Central memory CD4-positive, alpha-beta T cell (primary cell): ENCODE measurements at regions not wholly inside any gene's neighbourhood (a gene's known extent, or its start where the extent isn't known, plus 50 kb on each side); places are given as distances from the start of the nearest gene placed in this dataset.

Source experiments
- DNase-seq: peaks from one replicate; pipeline ENCODE4 v3.0.0; 2022

GRCh38 chr14:34348592-34348991, 113.4 kb downstream of the SPTSSA start:
- DNase-seq: no peak

- no peak for DNase-seq
Measured at GRCh38 chr14:34347683-34348082, 114.4 kb downstream of the SPTSSA start.

GRCh38 chr14:34345718-34346465, 116.1 kb downstream of the SPTSSA start:
- no peak for DNase-seq

- no peak for DNase-seq
Measured at GRCh38 chr14:34344318-34344717, 117.7 kb downstream of the SPTSSA start.

- no peak for DNase-seq
Measured at GRCh38 chr14:34340025-34340625, 121.9 kb downstream of the SPTSSA start.

GRCh38 chr14:34338056-34338455, 124.0 kb downstream of the SPTSSA start:
- DNase-seq: no peak

GRCh38 chr14:34336501-34336900, 125.5 kb downstream of the SPTSSA start:
- DNase-seq: no peak

- DNase-seq: no peak
Measured at GRCh38 chr14:34335968-34336367, 126.1 kb downstream of the SPTSSA start.

- DNase-seq: no peak
Measured at GRCh38 chr14:34334329-34334728, 127.7 kb downstream of the SPTSSA start.

- DNase-seq: peak; percentile 34
Measured at GRCh38 chr14:34331728-34332623, 130.1 kb downstream of the SPTSSA start.

GRCh38 chr14:34330846-34331245, 131.2 kb downstream of the SPTSSA start:
- DNase-seq: no peak

GRCh38 chr14:34329301-34329700, 132.7 kb downstream of the SPTSSA start:
- no peak for DNase-seq

- no peak for DNase-seq
Measured at GRCh38 chr14:34328178-34328577, 133.9 kb downstream of the SPTSSA start.

GRCh38 chr14:34325493-34325892, 136.5 kb downstream of the SPTSSA start:
- DNase-seq: no peak

- no peak for DNase-seq
Measured at GRCh38 chr14:34324363-34324795, 137.7 kb downstream of the SPTSSA start.

- DNase-seq: peak; percentile 49
Measured at GRCh38 chr14:34322940-34323418, 139.1 kb downstream of the SPTSSA start.

- DNase-seq: no peak
Measured at GRCh38 chr14:34319140-34319539, 142.9 kb downstream of the SPTSSA start.

- no peak for DNase-seq
Measured at GRCh38 chr14:34318014-34318413, 144.0 kb downstream of the SPTSSA start.

- DNase-seq: no peak
Measured at GRCh38 chr14:34310724-34311123, 151.3 kb downstream of the SPTSSA start.

GRCh38 chr14:34303811-34304210, 158.2 kb downstream of the SPTSSA start:
- DNase-seq: no peak

- no peak for DNase-seq
Measured at GRCh38 chr14:34302654-34303053, 159.4 kb downstream of the SPTSSA start.

- DNase-seq: no peak
Measured at GRCh38 chr14:34300882-34301734, 160.9 kb downstream of the SPTSSA start.
